ENCODE measurements at regions not wholly inside any gene's neighbourhood (a gene's known extent, or its start where the extent isn't known, plus 50 kb on each side); places are given as distances from the start of the nearest gene placed in this dataset.

GRCh38 chr1:5349526-5349925 is 642.7 kb downstream of the NPHP4 start:
- Histone ChIP-seq H3K27me3 (ENCODE audit: low read depth) (peaks cover 30% of the 10 kb centered on the region), H3K36me3 (no peaks in the 10 kb centered on the region), H3K4me1 (no peaks in the 10 kb centered on the region), H3K27ac (replicated peaks) (no peak overlapping the region), H3K9me3 (replicated peaks) (peaks cover 21% of the 10 kb centered on the region), H3K4me3 (no peak overlapping the region)
- TF ChIP-seq CTCF (IDR thresholded peaks at IDR 0.05; ENCODE audit: borderline replicate concordance), result no peak
- no peak for DNase-seq
- intact Hi-C loops (cut with micrococcal nuclease), result no loop called here

GRCh38 chr1:5348732-5349465 is 643.3 kb downstream of the NPHP4 start:
- Histone ChIP-seq H3K36me3 (no peaks in the 10 kb centered on the region), H3K4me3 (no peak overlapping the region), H3K9me3 (replicated peaks) (peaks cover 15% of the 10 kb centered on the region), H3K4me1 (no peaks in the 10 kb centered on the region), H3K27ac (replicated peaks) (no peak overlapping the region), H3K27me3 (ENCODE audit: low read depth) (peaks cover 36% of the 10 kb centered on the region)
- TF ChIP-seq CTCF (IDR thresholded peaks at IDR 0.05; ENCODE audit: borderline replicate concordance), result no peak
- intact Hi-C loops (cut with micrococcal nuclease), result no loop called here
- no peak for DNase-seq

- Histone ChIP-seq H3K36me3 (no peaks in the 10 kb centered on the region), H3K4me1 (no peaks in the 10 kb centered on the region), H3K9me3 (replicated peaks) (peaks cover 4% of the 10 kb centered on the region), H3K4me3 (no peak overlapping the region), H3K27me3 (ENCODE audit: low read depth) (peaks cover 45% of the 10 kb centered on the region), H3K27ac (replicated peaks) (no peak overlapping the region)
- intact Hi-C loops (cut with micrococcal nuclease), result no loop called here
- TF ChIP-seq CTCF (IDR thresholded peaks at IDR 0.05; ENCODE audit: borderline replicate concordance), result no peak
- no peak for DNase-seq
Observed at GRCh38 chr1:5347726-5348125, 644.5 kb downstream of the NPHP4 start.

- no peak for TF ChIP-seq CTCF (IDR thresholded peaks at IDR 0.05; ENCODE audit: borderline replicate concordance)
- intact Hi-C loops (cut with micrococcal nuclease), result no loop called here
- Histone ChIP-seq H3K36me3 (no peaks in the 10 kb centered on the region), H3K27me3 (ENCODE audit: low read depth) (peaks cover 63% of the 10 kb centered on the region), H3K4me1 (no peaks in the 10 kb centered on the region), H3K4me3 (no peak overlapping the region), H3K27ac (replicated peaks) (no peak overlapping the region), H3K9me3 (replicated peaks) (no peaks in the 10 kb centered on the region)
- DNase-seq, result no peak
Observed at GRCh38 chr1:5345556-5345955, 646.7 kb downstream of the NPHP4 start.

GRCh38 chr1:5343256-5344020 is 648.8 kb downstream of the NPHP4 start:
- TF ChIP-seq CTCF (IDR thresholded peaks at IDR 0.05; ENCODE audit: borderline replicate concordance), result no peak
- Histone ChIP-seq H3K4me3 (no peak overlapping the region), H3K4me1 (no peaks in the 10 kb centered on the region), H3K9me3 (replicated peaks) (no peaks in the 10 kb centered on the region), H3K36me3 (no peaks in the 10 kb centered on the region), H3K27ac (replicated peaks) (no peak overlapping the region), H3K27me3 (ENCODE audit: low read depth) (peaks cover 61% of the 10 kb centered on the region)
- DNase-seq, result no peak
- intact Hi-C loops (cut with micrococcal nuclease), result no loop called here
